Smooth muscle cell of the brain vasculature (primary cell): ENCODE measurements at regions not wholly inside any gene's neighbourhood (a gene's known extent, or its start where the extent isn't known, plus 50 kb on each side); places are given as distances from the start of the nearest gene placed in this dataset.

ENCODE experiments used
- DNase-seq: peaks from one replicate; pipeline ENCODE4 v3.0.0-alpha.2; 2012; ENCODE audit warnings: low read depth, low spot score

DNA sequence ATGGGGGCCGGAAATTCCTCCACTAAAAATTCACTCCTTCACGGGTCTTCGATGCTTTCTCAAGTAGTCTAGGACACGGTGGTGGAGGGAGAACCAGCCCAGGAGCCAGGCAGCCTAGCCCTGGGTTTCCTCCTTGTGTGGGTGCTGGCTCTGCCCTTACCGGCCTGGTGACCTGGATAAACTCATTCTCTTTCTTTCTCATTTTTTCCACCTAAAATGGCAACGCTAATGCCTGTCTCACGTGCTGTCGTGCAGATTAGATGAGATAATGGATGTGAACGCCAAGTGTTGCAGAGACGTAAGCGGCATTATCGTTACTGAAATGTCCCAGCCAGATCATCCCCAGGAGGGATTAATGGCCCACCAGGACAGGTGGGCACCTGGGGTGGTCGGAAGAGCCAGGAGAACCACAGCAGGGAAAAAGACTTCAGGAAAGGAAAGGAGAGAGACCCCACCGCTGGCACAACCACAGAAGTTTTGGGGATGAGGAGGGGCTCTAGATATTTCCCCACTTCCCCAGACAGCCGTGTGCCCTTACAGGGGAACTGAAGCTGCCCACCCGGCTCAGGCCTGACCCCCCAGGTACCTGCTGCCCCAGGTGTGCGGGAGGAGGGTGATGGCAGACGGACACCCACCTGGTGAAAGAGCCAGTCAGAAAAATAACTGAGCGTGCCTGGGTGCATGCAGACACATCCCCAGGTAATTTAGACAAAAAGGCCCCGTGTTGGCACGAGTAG is 100.8 kb upstream of the ASAP2 start:
- no peak for DNase-seq

DNA sequence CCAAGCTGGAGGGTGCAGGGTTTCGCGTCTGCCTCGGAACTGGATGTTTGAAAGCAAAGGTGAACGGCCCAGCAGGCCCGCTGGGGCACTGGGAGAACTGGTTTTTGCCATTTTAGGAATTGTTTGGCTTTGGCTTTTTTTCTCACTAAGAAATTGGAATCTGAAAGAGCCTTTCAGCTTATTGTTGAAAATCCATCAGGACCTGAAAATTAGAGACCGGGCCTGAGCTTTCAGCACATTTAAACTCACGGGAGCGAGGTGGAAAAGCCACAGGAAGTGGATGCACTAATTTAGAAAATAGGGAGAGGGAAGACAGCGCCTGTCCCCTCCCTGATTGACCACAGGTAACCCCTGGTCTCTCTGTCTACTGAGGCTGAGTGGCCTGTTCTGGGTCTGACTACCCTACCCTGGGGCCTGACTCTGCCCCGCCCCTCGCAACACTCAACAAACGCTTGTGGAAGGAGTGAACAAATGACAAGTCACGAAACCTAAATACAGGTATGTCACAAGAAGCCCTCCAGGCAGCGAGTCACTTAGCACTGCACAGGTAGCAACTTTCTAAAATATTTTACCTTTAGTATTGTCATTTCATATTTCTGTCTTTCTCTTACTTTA is 100.3 kb upstream of the MBOAT2 start:
- DNase-seq: no peak

DNA sequence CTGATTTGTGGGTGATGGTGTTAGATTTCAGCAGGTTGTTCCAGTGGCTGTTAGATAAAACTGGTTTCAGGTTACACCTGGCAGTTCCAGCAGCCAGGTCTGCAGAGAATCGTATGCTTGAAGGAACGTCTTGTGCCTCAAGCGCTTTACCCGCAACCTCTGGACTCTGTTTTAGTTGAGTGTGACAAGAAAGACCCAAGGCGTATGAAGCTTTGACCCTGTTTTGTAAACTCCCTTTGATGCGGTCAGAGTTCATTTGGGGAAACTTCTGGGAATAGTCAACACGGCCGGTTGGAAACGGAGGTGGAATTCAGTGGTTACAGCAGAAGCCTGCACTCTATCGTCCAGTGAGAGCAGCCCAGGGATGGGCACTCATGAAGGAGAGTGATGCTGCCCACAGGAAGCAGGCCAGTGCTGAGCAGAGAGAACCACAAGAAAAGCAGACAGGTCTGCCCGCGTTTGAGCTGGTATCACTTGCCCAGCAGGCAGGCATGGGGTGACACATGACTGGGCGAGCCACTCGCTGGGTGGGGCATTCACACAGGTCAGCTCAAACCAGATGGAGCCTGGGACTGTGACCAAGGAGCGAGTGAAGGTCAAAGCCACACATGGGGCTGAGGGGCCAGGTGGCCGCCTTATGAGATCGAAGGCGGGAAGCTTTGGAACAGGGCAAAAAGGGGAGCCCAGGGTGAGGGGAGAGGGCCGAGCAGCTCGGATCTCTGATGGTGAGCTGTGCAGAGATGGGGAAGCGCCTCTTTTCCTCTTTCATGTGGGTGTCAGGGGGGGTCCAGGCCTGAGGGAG is 99.6 kb upstream of the MBOAT2 start:
- DNase-seq: no peak

DNA sequence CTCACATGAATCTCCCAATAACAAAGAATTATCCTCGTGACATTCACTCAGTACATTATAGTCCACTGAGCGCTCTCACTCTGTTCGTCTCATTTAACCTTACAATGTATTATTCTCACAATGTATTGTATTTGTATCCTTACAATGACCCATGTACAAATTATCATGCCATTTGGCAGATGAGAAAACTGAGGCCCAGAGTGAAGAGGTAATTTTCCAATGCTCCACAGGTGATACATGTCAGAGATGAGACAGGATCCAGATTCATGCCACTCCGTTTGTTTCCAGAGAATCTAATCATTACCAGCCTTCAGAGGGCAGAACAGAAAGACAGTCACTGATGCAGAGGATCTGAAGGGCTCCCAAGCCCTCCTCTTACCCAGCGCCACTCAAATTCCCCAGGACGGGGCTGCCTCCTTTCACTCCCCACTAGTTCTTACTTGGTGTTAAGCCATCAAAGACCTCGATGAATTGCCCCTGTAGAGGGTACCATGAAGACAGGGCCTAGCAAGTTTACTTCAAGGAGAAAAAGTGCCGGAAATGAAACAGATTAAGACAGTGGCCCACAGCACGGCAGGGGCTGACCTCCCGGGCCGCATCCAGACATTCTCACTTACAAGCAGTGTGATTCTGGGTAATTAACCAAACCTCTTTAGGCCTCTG is 98.4 kb upstream of the MBOAT2 start:
- DNase-seq: no peak

DNA sequence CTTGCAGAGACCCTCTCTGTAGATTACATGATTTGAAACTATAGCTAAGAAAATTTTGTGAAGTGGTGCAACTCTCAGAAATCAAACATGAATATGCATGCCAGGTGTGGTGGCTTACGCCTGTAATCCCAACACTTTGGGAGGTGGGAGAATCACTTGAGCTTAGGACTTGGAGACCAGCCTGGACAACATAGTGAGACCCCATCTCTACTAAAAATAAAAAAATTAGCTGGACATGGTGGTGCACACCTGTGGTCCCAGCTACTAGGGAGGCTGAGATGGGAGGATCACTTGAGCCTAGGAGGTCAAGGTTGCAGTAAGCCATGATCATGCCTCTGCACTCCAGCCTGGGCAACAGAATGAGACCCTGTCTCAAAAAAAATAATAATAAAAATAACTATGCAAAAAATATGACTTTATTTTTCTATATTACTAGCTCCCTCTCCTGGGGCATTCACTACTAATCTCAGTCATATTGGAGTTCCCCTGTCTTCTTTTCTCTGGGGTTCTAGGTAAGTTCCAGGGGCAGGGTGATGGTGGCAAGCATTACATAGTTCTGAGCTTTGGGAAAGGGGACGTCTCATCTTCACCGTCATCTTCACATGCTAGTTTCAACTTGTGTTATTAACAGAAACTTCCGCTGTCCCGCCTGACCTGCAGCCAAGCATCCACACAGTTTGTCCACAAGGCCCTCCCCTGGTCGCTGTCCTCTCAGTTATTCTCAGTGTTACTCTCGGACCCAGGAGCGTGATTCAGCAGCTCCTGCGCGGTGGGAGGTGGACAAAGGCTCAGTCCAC is 96.8 kb upstream of the MBOAT2 start:
- DNase-seq: no peak

DNA sequence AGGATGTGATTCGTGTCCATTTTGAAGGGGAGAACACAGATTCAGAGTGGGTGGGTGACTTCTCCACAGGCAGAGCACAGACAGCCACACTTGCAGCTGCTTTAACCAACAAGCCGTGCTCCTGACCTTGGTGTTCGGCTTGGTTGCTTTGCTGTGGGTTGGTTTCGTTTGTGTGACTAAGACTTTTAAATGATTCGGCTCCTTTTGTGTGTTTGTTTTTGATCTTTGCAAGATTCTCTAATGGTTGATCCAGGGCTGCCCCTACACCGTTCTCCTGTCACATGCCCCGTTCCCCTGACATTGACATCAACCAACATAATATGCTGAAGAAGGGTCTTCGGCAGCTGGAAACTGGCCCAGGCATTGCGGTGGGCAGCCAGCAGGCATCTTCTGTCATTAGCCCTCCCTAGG is 95.9 kb upstream of the MBOAT2 start:
- peak; percentile 35 for DNase-seq

DNA sequence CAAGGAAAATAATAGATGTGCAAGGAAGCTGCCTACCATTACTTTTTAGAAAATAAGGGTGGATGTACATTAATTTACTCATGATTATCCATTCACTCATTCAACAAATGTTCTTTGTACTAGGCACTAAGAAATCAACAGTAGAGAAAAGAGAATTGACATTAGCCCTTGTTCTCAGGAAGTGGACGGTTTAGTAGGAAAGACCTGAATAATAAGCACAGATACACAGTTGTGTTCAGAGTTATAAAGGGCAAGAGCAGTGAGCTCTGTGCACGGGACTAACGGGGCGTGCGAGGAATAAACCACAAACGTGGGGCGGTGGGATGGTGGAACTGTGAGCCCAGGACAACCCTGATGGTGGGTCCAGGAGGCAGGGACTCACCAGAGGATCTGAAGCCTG is 94.4 kb upstream of the MBOAT2 start:
- no peak for DNase-seq

DNA sequence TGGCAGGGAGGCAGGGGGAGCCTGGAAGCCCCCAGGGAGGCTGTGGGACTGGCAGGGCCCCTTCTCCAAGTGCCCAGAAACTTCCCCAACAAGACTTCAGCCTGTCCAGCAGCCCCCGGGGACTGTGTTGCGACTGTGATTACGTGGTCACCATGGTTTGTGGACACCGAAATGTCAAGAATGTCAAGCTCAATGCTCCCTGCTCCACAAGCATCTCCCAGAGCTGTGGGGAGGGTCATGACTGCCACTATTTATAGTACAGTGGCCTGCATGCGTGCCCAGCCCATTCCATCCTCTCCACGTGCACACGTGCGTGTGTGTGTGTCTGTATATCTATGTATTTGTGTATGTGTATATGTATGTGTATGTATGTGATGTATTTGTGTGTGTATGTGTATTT is 93.8 kb upstream of the MBOAT2 start:
- no peak for DNase-seq

DNA sequence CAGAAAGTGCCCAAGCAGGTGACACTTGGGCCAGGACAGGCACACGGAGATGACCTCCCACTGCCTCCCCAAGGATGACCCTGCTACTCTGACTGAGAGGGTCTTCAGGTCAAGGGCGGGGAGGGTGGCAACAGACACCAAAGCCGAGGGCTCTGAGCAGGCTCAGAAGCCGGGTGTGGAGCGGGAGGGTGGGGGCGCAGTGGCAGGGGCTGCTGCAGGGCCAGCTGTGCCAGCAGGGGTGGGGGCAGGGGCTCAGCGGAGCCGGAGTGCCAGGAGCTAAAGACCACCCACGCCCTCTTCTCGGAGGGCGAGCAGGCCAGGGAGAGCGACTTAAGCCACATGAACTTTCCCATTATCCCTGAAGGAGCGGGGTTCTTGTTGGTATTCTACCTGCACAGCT is 93.3 kb upstream of the MBOAT2 start:
- no peak for DNase-seq

DNA sequence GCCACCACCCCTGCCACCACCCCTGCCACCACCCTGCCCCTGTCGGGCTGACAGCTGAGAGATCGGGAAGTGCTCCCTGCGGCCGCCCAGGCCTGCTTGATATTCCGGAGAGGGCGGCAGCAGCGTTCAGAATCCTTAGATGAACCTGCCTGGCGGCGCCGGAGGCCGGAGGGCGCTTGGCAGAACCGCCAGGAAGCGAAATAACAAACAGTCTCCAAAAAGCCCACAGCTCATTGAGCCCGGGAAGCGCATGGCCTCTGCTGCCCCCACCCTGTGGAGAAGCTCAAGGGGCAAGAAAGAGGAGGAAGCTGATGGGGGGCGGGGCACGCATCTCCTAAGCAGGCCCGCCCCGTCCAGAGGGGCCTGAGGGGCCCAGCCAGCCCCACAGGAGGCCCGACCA is 92.2 kb upstream of the MBOAT2 start:
- DNase-seq: peak; percentile 31

DNA sequence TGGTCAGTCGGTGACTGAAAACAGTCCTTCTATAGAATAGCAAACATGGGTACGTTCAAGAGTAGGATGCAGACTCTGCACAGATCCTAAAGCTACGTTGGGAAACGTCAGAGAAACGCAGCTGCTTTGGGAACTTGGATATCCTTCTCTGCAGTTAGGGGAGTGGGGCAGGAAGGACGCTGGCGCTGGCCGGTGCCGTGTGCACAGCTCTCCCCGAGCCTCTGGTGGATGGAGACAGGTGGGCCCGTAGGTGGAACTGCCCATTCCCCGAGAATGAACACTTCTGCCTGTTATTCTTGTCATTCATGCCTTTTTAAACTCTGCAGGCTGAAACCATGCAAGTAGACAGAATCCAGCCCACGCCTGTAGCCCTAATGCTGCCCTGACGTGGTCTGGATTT is 91.7 kb upstream of the MBOAT2 start:
- DNase-seq: no peak

DNA sequence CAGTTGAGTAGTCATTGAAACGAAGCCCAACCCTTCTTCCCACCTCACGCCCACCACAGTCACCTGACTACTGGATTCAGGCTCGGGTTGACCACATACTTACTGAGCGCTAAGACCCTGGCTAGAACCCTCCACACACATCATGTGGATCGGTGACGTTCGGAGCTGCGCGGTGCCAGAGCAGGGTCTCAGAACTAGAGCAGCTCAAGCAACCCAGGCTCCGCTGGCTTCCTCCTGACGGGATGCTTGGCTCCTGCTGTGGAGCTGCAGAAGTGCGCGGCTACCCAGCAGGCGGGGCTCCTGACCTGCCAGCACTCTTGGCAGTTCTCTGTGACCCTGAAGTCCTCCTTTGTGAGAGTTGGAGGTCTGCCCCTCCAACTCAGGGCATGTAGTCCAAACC is 90.6 kb upstream of the MBOAT2 start:
- no peak for DNase-seq

DNA sequence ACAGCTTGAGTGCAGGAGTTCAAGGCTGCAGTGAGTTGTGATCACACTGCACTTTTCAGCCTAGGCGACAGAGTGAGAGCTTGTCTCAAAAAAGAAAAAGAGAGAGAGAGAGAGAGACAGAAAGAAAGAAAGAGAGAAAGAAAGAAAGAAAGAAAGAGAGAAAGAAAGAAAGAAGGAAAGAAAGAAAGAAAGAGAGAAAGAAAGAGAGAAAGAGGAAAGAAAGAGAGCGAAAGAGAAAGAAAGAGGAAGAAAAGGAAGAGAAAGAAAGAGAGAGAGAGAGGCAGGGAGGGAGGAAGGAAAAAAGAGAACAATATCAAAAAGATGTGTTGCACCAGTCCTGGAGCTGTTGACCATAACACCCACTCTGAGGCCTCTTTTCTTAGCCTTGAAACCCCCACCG is 89.8 kb upstream of the MBOAT2 start:
- no peak for DNase-seq

DNA sequence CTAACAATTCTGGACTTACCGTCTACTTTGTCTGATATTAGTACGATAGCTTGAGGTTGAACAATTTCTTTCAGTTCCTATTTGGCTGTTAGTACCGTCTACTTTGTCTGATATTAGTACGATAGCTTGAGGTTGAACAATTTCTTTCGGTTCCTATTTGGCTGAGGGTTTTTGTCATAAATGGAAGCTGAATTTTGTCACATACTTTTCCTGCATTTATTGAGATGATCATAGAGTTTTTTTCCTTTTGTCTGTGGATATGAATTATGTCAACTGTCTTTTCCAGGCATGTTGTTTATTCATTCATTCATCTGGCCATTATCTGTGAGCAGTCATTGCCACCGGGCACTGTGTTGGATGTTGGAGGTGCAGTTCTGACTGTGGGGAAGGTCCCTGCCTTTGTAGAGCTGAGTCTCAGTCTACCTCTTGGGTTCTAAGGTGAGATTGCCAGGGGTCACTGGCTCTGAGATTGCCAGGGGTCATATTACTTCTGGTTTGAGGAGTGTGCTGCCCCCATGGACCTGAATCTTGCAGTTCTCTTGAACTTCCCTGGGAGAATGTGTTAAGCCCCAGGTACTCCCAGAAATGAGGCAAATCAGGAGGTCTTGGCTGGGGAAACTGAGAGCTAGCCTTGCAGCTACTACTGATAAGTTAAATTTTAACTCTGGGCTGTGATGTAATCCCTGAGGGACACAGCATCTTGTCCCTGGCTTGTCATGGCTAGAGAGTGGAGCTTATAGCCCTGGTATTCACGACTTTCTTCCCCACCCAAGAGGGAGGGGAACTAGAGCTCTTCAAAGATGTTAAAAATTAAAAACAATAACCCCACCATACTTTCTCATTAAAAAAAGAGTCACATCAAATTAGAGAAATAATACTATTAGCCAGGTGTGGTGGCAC is 89.1 kb upstream of the MBOAT2 start:
- no peak for DNase-seq

DNA sequence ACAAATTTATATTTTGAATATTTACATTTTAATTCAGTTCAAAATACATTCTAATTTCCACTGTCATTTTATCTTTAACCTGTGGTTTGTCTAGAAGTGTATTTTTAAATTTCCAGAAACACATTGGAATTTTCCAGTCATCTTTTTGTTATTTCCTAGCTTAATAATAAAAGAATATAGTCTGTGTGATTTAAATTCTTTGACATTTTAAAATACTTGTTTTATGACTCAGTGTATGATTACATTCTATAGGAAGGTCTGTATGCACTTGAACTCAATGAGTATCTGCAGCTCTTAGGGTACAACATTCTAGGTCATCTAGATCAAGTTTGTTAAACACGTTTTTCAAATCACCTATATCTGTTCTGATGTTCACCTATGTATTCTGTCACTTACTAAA is 88.3 kb upstream of the MBOAT2 start:
- DNase-seq: no peak

DNA sequence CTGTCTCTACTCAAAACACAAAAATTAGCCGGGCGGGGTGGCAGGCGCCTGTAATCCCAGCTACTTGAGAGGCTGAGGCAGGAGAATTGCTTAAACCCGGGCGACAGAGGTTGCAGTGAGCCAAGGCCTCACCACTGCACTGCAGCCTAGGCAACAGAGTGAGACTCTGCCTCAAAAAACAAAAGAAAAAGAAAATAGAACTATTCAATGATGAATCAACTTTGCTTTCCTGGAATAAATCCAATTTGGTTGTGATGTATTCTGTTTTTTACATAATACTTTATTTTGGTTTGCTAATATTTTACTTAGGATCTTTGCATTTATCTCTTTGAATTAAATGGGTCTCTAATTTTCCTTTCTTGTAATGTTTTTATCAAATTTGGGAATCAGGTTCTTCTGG is 86.3 kb upstream of the MBOAT2 start:
- DNase-seq: no peak

DNA sequence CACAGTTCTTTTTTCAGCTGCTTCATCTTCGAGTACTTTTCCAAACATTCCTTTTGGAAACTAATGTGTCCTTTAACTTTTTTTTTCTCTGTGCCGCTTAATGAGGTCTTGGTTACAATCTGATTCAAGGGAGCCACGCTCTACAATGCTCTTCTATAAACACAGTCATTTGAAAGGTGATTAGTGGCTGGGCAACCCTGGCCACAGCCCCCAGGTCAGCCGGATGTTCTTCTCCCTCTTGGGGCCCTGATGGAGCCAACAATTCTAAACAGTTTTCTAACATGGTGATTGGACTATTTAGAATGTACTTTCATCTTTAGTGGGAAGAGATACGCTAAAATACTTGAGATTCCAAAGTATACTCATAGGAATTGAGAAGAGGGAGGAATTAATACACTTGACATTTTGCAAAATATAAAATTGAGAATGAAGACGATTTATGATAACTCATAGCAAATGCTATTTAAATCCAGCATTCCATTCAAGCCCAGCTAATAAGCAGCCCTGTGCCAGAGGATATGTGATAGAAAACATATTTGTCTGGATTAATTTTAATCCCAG is 83.7 kb upstream of the MBOAT2 start:
- no peak for DNase-seq

DNA sequence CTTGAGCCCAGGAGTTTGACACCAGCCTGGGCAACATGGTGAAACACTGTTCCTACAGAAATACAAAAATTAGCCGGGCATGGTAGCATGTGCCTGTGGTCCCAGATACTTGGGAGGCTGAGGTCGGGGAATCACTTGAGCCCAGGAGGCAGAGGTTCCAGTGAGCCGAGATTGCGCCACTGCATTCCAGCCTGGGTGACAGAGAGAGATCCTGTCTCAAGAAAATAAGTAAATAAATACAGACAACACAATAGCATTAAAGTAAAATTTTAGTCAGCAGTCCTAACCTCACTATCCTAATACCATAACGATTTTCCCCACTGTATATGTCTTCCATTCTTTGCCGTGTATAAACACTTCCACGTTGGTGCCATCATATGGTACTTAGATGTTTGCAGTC is 83.0 kb upstream of the MBOAT2 start:
- DNase-seq: no peak

DNA sequence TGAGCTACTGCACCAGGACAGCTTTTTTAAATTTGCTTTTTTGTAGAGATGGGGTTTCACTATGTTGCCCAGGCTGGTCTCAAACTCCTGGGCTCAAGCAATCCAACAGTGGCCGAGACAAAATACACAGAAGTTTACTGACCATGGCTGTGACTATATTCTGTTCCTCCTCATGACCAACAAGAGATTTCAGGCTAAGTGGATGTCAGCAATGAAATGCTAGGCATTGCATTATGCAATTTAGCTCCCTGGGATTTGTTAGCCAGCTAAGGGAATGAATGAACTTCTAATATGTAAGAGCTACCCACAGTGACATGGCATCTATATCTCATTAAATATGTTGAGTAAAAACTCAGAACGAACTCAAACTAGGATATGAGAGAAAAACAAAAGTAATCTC is 81.9 kb upstream of the MBOAT2 start:
- DNase-seq: no peak

DNA sequence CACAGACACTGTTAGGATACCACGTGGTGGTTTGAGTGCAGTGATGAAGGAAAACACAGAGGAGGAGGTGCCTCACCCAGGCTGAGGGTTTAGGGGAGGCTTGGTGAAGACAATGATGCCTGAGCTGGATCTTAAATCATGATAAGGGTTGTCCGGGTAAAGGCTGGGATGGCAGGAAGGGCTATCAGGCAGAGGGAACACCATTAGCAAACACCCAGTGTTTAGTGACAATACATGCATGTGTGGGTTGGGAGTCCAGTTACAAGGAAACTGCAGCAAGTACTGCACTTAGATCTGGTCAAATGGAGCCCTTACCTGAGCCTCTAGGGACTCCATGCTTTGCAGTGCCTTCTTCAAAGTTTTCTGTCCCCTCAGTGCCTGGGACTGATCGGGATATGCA is 79.8 kb upstream of the MBOAT2 start:
- no peak for DNase-seq
